22Rv1 (cell line): ENCODE measurements at regions not wholly inside any gene's neighbourhood (a gene's known extent, or its start where the extent isn't known, plus 50 kb on each side); places are given as distances from the start of the nearest gene placed in this dataset.

Experiments used
- CTCF ChIP-seq: fragments of 450-650 bp; IDR thresholded peaks from 2 replicates; pipeline ENCODE4 v1.5.1; 2017; ENCODE audit warnings: mild to moderate bottlenecking
- ZFX ChIP-seq: fragments of 450-650 bp; IDR thresholded peaks from 2 replicates; pipeline ENCODE4 v1.6.1; 2017; ENCODE audit warnings: antibody characterized with exemption, borderline replicate concordance

- TF ChIP-seq CTCF: no peak
- no peak for TF ChIP-seq ZFX
Measured at GRCh38 chr6:81988871-81989270, 236.4 kb upstream of the TENT5A start.
